Spleen (tissue), 7 donors: ENCODE measurements at regions not wholly inside any gene's neighbourhood (a gene's known extent, or its start where the extent isn't known, plus 50 kb on each side); places are given as distances from the start of the nearest gene placed in this dataset.

Source experiments
- POLR2A ChIP-seq, 3 donors: fragments of 450-650 bp; IDR thresholded peaks; one replicate each; pipeline ENCODE4 v1.5.1; 2017; ENCODE audit warnings: antibody characterized with exemption in 3 of 3, mild to moderate bottlenecking in 1 of 3
- POLR2AphosphoS5 ChIP-seq, 3 donors: sonication (generic); formaldehyde crosslinking; IDR thresholded peaks; one replicate each; pipeline ENCODE4 v1.5.1; 2017; ENCODE audit warnings: antibody characterized with exemption in 3 of 3
- TF ChIP-seq, protein P1 (sequence below), 11 experiments: fragments of 200-600 bp in 7 of 11; fragments of 450-650 bp in 4 of 11; sonication (generic) in 4 of 11; IDR thresholded peaks in 8 of 11; conservative IDR thresholded peaks in 3 of 11; 1 replicate in 7 of 11; 2 replicates in 4 of 11; pipeline versions ENCODE4 v1.4.0 to v1.8.0; 2016 to 2021; ENCODE audit warnings: antibody characterized with exemption in 11 of 11, inconsistent platforms in 4 of 11, mild to moderate bottlenecking in 1 of 11
- donor health status: DM: no; HTN: no; CAD: no; lungs with moderate emphysema.
- donor health status: DM: no; HTN: no; CAD: no.
- donor health status: DM: no; HTN: no; CAD: no.

DNA sequence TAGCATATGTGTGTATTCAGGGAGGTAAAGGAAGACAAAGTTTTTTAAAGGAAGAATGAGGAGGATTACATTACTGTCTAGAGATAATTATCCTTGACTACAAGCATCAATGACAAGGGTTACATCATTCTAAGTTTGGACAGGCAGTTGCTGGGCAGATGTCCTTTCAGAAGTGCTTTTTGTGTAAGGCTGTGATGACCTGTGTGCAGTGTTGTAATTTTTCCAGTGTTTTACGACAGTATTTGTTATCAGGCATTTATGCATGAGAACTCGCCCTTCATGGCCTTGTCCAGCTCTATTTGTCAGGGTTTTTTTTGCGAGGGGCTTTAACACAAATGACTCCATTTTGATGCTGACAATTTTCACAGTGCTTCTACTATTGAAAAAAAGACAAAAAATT, 658.3 kb upstream of the NXPH2 start:
- TF ChIP-seq POLR2AphosphoS5 (IDR thresholded peaks at IDR 0.05), result no peak
- TF ChIP-seq, protein P1, sequence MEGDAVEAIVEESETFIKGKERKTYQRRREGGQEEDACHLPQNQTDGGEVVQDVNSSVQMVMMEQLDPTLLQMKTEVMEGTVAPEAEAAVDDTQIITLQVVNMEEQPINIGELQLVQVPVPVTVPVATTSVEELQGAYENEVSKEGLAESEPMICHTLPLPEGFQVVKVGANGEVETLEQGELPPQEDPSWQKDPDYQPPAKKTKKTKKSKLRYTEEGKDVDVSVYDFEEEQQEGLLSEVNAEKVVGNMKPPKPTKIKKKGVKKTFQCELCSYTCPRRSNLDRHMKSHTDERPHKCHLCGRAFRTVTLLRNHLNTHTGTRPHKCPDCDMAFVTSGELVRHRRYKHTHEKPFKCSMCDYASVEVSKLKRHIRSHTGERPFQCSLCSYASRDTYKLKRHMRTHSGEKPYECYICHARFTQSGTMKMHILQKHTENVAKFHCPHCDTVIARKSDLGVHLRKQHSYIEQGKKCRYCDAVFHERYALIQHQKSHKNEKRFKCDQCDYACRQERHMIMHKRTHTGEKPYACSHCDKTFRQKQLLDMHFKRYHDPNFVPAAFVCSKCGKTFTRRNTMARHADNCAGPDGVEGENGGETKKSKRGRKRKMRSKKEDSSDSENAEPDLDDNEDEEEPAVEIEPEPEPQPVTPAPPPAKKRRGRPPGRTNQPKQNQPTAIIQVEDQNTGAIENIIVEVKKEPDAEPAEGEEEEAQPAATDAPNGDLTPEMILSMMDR (IDR thresholded peaks at IDR 0.05 in 8 of 11, conservative IDR thresholded peaks at IDR 0.05 in 3 of 11), result no peak
- no peak for TF ChIP-seq POLR2A (IDR thresholded peaks at IDR 0.05)
